CD14-positive monocyte (primary cell): ENCODE measurements at regions not wholly inside any gene's neighbourhood (a gene's known extent, or its start where the extent isn't known, plus 50 kb on each side); places are given as distances from the start of the nearest gene placed in this dataset.

ENCODE experiments used
- DNase-seq, 3 donors: peaks; one replicate each; pipeline ENCODE4 v3.0.0-alpha.2; 2011 to 2022
- H2AFZ ChIP-seq: 2 replicates; pipeline ENCODE4 v1.6.0; 2012; ENCODE audit warnings: mild to moderate bottlenecking, low read depth, low read length, inconsistent platforms; ENCODE audit not compliant: insufficient read depth, poor library complexity, severe bottlenecking
- H3K27ac ChIP-seq, 2 donors: 1 replicate in 1 of 2; 2 replicates in 1 of 2; pipeline ENCODE4 v1.5.1; 2012 to 2013; ENCODE audit warnings: low read length in 2 of 2, control low read depth in 1 of 2, inconsistent platforms in 1 of 2, low read depth in 1 of 2, mild to moderate bottlenecking in 1 of 2
- H3K27me3 ChIP-seq, 2 donors: one replicate each; pipeline versions ENCODE4 v1.6.0 to v1.6.1; 2011 to 2013; ENCODE audit warnings: low read length in 2 of 2; ENCODE audit not compliant: control insufficient read depth in 2 of 2, insufficient read depth in 2 of 2
- H3K36me3 ChIP-seq, 2 donors: replicated peaks in 1 of 2; 1 replicate in 1 of 2; 2 replicates in 1 of 2; pipeline versions ENCODE4 v1.5.1 to v1.6.1; 2012 to 2013; ENCODE audit warnings: low read length in 2 of 2, control low read depth in 1 of 2, inconsistent platforms in 1 of 2, mild to moderate bottlenecking in 1 of 2; ENCODE audit not compliant: insufficient read depth in 2 of 2, control insufficient read depth in 1 of 2
- H3K4me1 ChIP-seq, 2 donors: 1 replicate in 1 of 2; 2 replicates in 1 of 2; pipeline versions ENCODE4 v1.5.1 to v1.6.1; 2012 to 2013; ENCODE audit warnings: low read length in 2 of 2, control low read depth in 1 of 2, inconsistent platforms in 1 of 2, mild to moderate bottlenecking in 1 of 2, moderate library complexity in 1 of 2; ENCODE audit not compliant: insufficient read depth in 2 of 2, control insufficient read depth in 1 of 2
- H3K4me2 ChIP-seq: replicated peaks from 2 replicates; pipeline ENCODE3; 2012; ENCODE audit warnings: low read length, moderate library complexity, mild to moderate bottlenecking; ENCODE audit not compliant: poor library complexity, severe bottlenecking; ENCODE audit errors: extremely low read depth
- H3K4me3 ChIP-seq, 3 experiments: fragments of 200-600 bp in 1 of 3; sonication (generic) in 1 of 3; replicated peaks in 1 of 3; 1 replicate in 2 of 3; 2 replicates in 1 of 3; pipeline ENCODE4 v1.5.1; 2011 to 2013; ENCODE audit warnings: low read length in 3 of 3, mild to moderate bottlenecking in 3 of 3, control low read depth in 2 of 3, low read depth in 2 of 3, inconsistent platforms in 1 of 3, moderate library complexity in 1 of 3
- H3K79me2 ChIP-seq: 2 replicates; pipeline ENCODE4 v1.6.0; 2012; ENCODE audit warnings: mild to moderate bottlenecking, control low read depth, inconsistent platforms, low read length, moderate library complexity; ENCODE audit not compliant: insufficient read depth
- H3K9ac ChIP-seq: 2 replicates; pipeline ENCODE4 v1.6.0; 2017; ENCODE audit warnings: low read length, mild to moderate bottlenecking; ENCODE audit not compliant: insufficient read depth, poor library complexity, severe bottlenecking
- H3K9me3 ChIP-seq, 2 donors: replicated peaks in 1 of 2; 1 replicate in 1 of 2; 2 replicates in 1 of 2; pipeline versions ENCODE4 v1.5.1 to v1.6.1; 2012 to 2013; ENCODE audit warnings: low read length in 2 of 2, control low read depth in 1 of 2; ENCODE audit not compliant: control insufficient read depth in 1 of 2, insufficient read depth in 1 of 2
- H4K20me1 ChIP-seq: 2 replicates; pipeline ENCODE4 v1.6.0; 2012; ENCODE audit warnings: mild to moderate bottlenecking, low read length, control low read depth, moderate library complexity; ENCODE audit not compliant: insufficient read depth
- H3K27ac Mint-ChIP-seq, 7 donors: one replicate each; pipeline ENCODE4 v1.8.0; 2020; ENCODE audit warnings: mild to moderate bottlenecking in 7 of 7, mixed read lengths in 7 of 7, moderate library complexity in 6 of 7, inconsistent platforms in 2 of 7
- H3K27me3 Mint-ChIP-seq, 3 donors: one replicate each; pipeline ENCODE4 v1.8.0; 2021 to 2022; ENCODE audit warnings: low read depth in 3 of 3, mild to moderate bottlenecking in 3 of 3, mixed read lengths in 3 of 3, moderate library complexity in 3 of 3, inconsistent platforms in 1 of 3
- H3K36me3 Mint-ChIP-seq, 2 donors: one replicate each; pipeline ENCODE4 v1.8.0; 2020; ENCODE audit warnings: mixed read lengths in 2 of 2, inconsistent platforms in 1 of 2, mild to moderate bottlenecking in 1 of 2
- H3K4me1 Mint-ChIP-seq: one replicate; pipeline ENCODE4 v1.8.0; 2020; ENCODE audit warnings: mild to moderate bottlenecking, mixed read lengths
- H3K4me3 Mint-ChIP-seq, 2 donors: one replicate each; pipeline ENCODE4 v1.8.0; 2020; ENCODE audit warnings: mild to moderate bottlenecking in 2 of 2, mixed read lengths in 2 of 2, moderate library complexity in 1 of 2
- H3K9me3 Mint-ChIP-seq, 7 donors: one replicate each; pipeline ENCODE4 v1.8.0; 2020 to 2022; ENCODE audit warnings: mixed read lengths in 7 of 7, mild to moderate bottlenecking in 6 of 7, moderate library complexity in 6 of 7, inconsistent platforms in 2 of 7
- CTCF ChIP-seq: fragments of 200-600 bp; IDR thresholded peaks from one replicate; pipeline ENCODE4 v1.8.0; 2022; ENCODE audit warnings: antibody characterized with exemption, mild to moderate bottlenecking
- WGBS: methylation state at CpG from one replicate; pipeline ENCODE4 v1.1.5; 2013; ENCODE audit warnings: missing lambda C conversion rate; ENCODE audit not compliant: insufficient coverage; 5-methylcytosine and 5-hydroxymethylcytosine counted together
- intact Hi-C, 2 donors: fragments of 100-400 bp; cut with micrococcal nuclease; formaldehyde crosslinking; loops; one replicate each; pipeline versions ENCODE4 v1.15.0 to v1.15.1; 2023

GRCh38 chr14:86310148-86310547 lies 780.2 kb downstream of the FLRT2 start:
- Mint-ChIP-seq H3K27ac (no peak overlapping the region), H3K4me3 (no peak overlapping the region), H3K9me3 (peaks cover 7 to 28% (median 19%) of the 10 kb centered on the region in 7 donors), H3K36me3 (no peaks in the 10 kb centered on the region), H3K27me3 (no peaks in the 10 kb centered on the region), H3K4me1 (no peaks in the 10 kb centered on the region)
- Histone ChIP-seq H2AFZ (no peak overlapping the region), H3K27ac (no peak overlapping the region), H3K9me3 (peaks cover 0 to 14% of the 10 kb centered on the region in 2 donors), H3K4me2 (no peak overlapping the region), H4K20me1 (no peaks in the 10 kb centered on the region), H3K79me2 (no peaks in the 10 kb centered on the region), H3K4me1 (no peaks in the 10 kb centered on the region), H3K27me3 (no peaks in the 10 kb centered on the region), H3K4me3 (no peak overlapping the region), H3K36me3 (no peaks in the 10 kb centered on the region), H3K9ac (no peak overlapping the region)
- no peak for DNase-seq
- no peak for TF ChIP-seq CTCF
- WGBS: 94% methylated on average over 2 of the region's 6 CpGs
- intact Hi-C loops: no loop called here

GRCh38 chr14:86305058-86305457 lies 775.1 kb downstream of the FLRT2 start:
- Mint-ChIP-seq H3K4me1 (no peaks in the 10 kb centered on the region), H3K36me3 (no peaks in the 10 kb centered on the region), H3K4me3 (no peak overlapping the region), H3K9me3 (peaks cover 4 to 17% (median 10%) of the 10 kb centered on the region in 7 donors), H3K27me3 (no peaks in the 10 kb centered on the region), H3K27ac (no peak overlapping the region)
- Histone ChIP-seq H3K79me2 (no peaks in the 10 kb centered on the region), H3K4me3 (no peak overlapping the region), H3K36me3 (no peaks in the 10 kb centered on the region), H3K9ac (no peak overlapping the region), H2AFZ (no peak overlapping the region), H3K27ac (no peak overlapping the region), H3K4me1 (no peaks in the 10 kb centered on the region), H4K20me1 (no peaks in the 10 kb centered on the region), H3K27me3 (no peaks in the 10 kb centered on the region), H3K9me3 (peaks cover 0 to 11% of the 10 kb centered on the region in 2 donors), H3K4me2 (no peak overlapping the region)
- intact Hi-C loops: no loop called here
- no peak for DNase-seq
- WGBS: no CpG with 5 or more reads among the region's 2 CpGs
- no peak for TF ChIP-seq CTCF
